ENCODE measurements at regions not wholly inside any gene's neighbourhood (a gene's known extent, or its start where the extent isn't known, plus 50 kb on each side); places are given as distances from the start of the nearest gene placed in this dataset.
A peak's percentile ranks its signal among the peaks of the same experiment; 100 is the strongest.

- H3K27me3 ChIP-seq (replicated peaks): no peaks in the 10 kb centered on the region
- H3K4me3 ChIP-seq (ENCODE audit: low read depth, low read length): no peak overlapping the region
- DNase-seq: peak; percentile 56
- H3K27ac ChIP-seq: peak overlapping the region; percentile 18
- in situ Hi-C loops (cut with HindIII; ENCODE audit: low pct_ligation_motif_present, low sequenced_read_pairs): loop anchor here (25.0 kb wide), 1 partner anchor 247 kb away; no protein-coding TSS in a partner anchor
- TF ChIP-seq CTCF (IDR thresholded peaks at IDR 0.05; ENCODE audit: low read depth, low read length, missing control alignments): no peak
- no peaks in the 10 kb centered on the region for H3K36me3 ChIP-seq (replicated peaks)
These were observed 50.4 kb downstream of the RTL9 start for GRCh38 chrX:110408949-110409588.

GRCh38 chrX:110409925-110410324 lies 51.3 kb downstream of the RTL9 start:
- H3K4me3 ChIP-seq (ENCODE audit: low read depth, low read length): no peak overlapping the region
- DNase-seq: peak; percentile 61
- H3K27ac ChIP-seq: peak overlapping the region; percentile 18
- no peak for TF ChIP-seq CTCF (IDR thresholded peaks at IDR 0.05; ENCODE audit: low read depth, low read length, missing control alignments)
- H3K36me3 ChIP-seq (replicated peaks): no peaks in the 10 kb centered on the region
- in situ Hi-C loops (cut with HindIII; ENCODE audit: low pct_ligation_motif_present, low sequenced_read_pairs): loop anchor here (25.0 kb wide), 1 partner anchor 248 kb away; no protein-coding TSS in a partner anchor
- no peaks in the 10 kb centered on the region for H3K27me3 ChIP-seq (replicated peaks)

GRCh38 chrX:110410603-110411002 lies 52.0 kb downstream of the RTL9 start:
- Histone ChIP-seq H3K4me3 (ENCODE audit: low read depth, low read length) (no peak overlapping the region), H3K27me3 (replicated peaks) (no peaks in the 10 kb centered on the region), H3K27ac (no peak overlapping the region), H3K36me3 (replicated peaks) (no peaks in the 10 kb centered on the region)
- TF ChIP-seq CTCF (IDR thresholded peaks at IDR 0.05; ENCODE audit: low read depth, low read length, missing control alignments): no peak
- in situ Hi-C loops (cut with HindIII; ENCODE audit: low pct_ligation_motif_present, low sequenced_read_pairs): loop anchor here (25.0 kb wide), 1 partner anchor 248 kb away; no protein-coding TSS in a partner anchor
- DNase-seq: no peak

- Histone ChIP-seq H3K4me3 (ENCODE audit: low read depth, low read length) (peak overlapping the region; percentile 20), H3K27me3 (replicated peaks) (no peaks in the 10 kb centered on the region), H3K27ac (no peak overlapping the region), H3K36me3 (replicated peaks) (no peaks in the 10 kb centered on the region)
- peak; percentile 48 for DNase-seq
- TF ChIP-seq CTCF (IDR thresholded peaks at IDR 0.05; ENCODE audit: low read depth, low read length, missing control alignments): peak; percentile 89
- in situ Hi-C loops (cut with HindIII; ENCODE audit: low pct_ligation_motif_present, low sequenced_read_pairs): loop anchor here (25.0 kb wide), 1 partner anchor 251 kb away; no protein-coding TSS in a partner anchor
These were observed 54.5 kb downstream of the RTL9 start for GRCh38 chrX:110412971-110413726.

GRCh38 chrX:110413727-110414124 lies 55.1 kb downstream of the RTL9 start:
- no peak for TF ChIP-seq CTCF (IDR thresholded peaks at IDR 0.05; ENCODE audit: low read depth, low read length, missing control alignments)
- Histone ChIP-seq H3K27ac (no peak overlapping the region), H3K4me3 (ENCODE audit: low read depth, low read length) (no peak overlapping the region), H3K27me3 (replicated peaks) (no peaks in the 10 kb centered on the region), H3K36me3 (replicated peaks) (no peaks in the 10 kb centered on the region)
- in situ Hi-C loops (cut with HindIII; ENCODE audit: low pct_ligation_motif_present, low sequenced_read_pairs): loop anchor here (25.0 kb wide), 1 partner anchor 251 kb away; no protein-coding TSS in a partner anchor
- no peak for DNase-seq

Measured in brain microvascular endothelial cell (primary cell).